Right lobe of liver (tissue), 6 donors: ENCODE measurements at regions not wholly inside any gene's neighbourhood (a gene's known extent, or its start where the extent isn't known, plus 50 kb on each side); places are given as distances from the start of the nearest gene placed in this dataset.

Source experiments
- ATAC-seq, 4 donors: fragments of 200-7000 bp; cut with Tn5 transposase; one replicate each; pipeline ENCODE4 v1.9.1; 2020; ENCODE audit warnings: mild to moderate bottlenecking in 4 of 4, moderate library complexity in 4 of 4
- DNase-seq, 3 donors: peaks; one replicate each; pipeline ENCODE4 v3.0.0-alpha.2; 2020
- H3K27ac ChIP-seq, 3 donors: fragments of 200-600 bp; one replicate each; pipeline ENCODE4 v1.8.0; 2022
- H3K27me3 ChIP-seq, 2 donors: fragments of 200-600 bp; one replicate each; pipeline ENCODE4 v1.8.0; 2022
- H3K36me3 ChIP-seq, 4 donors: fragments of 200-600 bp; sonication (generic) in 1 of 4; one replicate each; pipeline versions ENCODE4 v1.5.1 to v1.8.0; 2017 to 2022; ENCODE audit warnings: control low read depth in 1 of 4
- H3K4me1 ChIP-seq, 4 donors: fragments of 200-600 bp; sonication (generic) in 1 of 4; one replicate each; pipeline versions ENCODE4 v1.5.1 to v1.8.0; 2017 to 2022; ENCODE audit warnings: control low read depth in 1 of 4
- H3K4me3 ChIP-seq, 3 donors: fragments of 200-600 bp; one replicate each; pipeline ENCODE4 v1.8.0; 2022
- H3K9me3 ChIP-seq, 4 donors: fragments of 200-600 bp; sonication (generic) in 1 of 4; one replicate each; pipeline versions ENCODE4 v1.5.1 to v1.8.0; 2017 to 2022; ENCODE audit warnings: control low read depth in 1 of 4
- CTCF ChIP-seq, 4 donors: fragments of 200-600 bp in 3 of 4; fragments of 450-650 bp in 1 of 4; IDR thresholded peaks; one replicate each; pipeline versions ENCODE4 v1.5.1 to v1.8.0; 2016 to 2022; ENCODE audit warnings: antibody characterized with exemption in 4 of 4, mild to moderate bottlenecking in 2 of 4
- POLR2A ChIP-seq: fragments of 450-650 bp; IDR thresholded peaks from one replicate; pipeline ENCODE4 v1.6.1; 2017; ENCODE audit warnings: antibody characterized with exemption, mild to moderate bottlenecking
- WGBS: methylation state at CpG from one replicate; pipeline ENCODE4 v1.1.6; 2018; ENCODE audit warnings: low coverage, low lambda C conversion rate; ENCODE audit not compliant: insufficient coverage; ENCODE audit errors: missing lambda C conversion rate; 5-methylcytosine and 5-hydroxymethylcytosine counted together
- intact Hi-C, 2 donors: fragments of 100-400 bp; cut with DNase I; formaldehyde crosslinking; loops; one replicate each; pipeline versions ENCODE4 v1.11.2 to v1.14.1; 2022
- donor health status: DM: no; HTN: yes; CAD: no.
- donor health status: DM: no; HTN: no; CAD: no.
- donor health status: DM: no; HTN: no; CAD: no.
- donor health status: DM: no; HTN: yes; CAD: no.
- donor health status: DM: no; HTN: yes; CAD: no.

GRCh38 chr1:29969576-29969975 lies 733.3 kb downstream of the PTPRU start:
- H3K9me3 ChIP-seq: no peaks in the 10 kb centered on the region
- no peaks in the 10 kb centered on the region for H3K4me1 ChIP-seq
- intact Hi-C loops: no loop called here
- H3K27ac ChIP-seq: no peak overlapping the region
- H3K36me3 ChIP-seq: no peaks in the 10 kb centered on the region
- DNase-seq (peak in 1 of 3 donors; percentile 4), ATAC-seq (no peak)
- H3K27me3 ChIP-seq: no peaks in the 10 kb centered on the region
- H3K4me3 ChIP-seq: no peak overlapping the region
- 60% methylated on average over 1 of the region's 3 CpGs for WGBS
- TF ChIP-seq CTCF (IDR thresholded peaks at IDR 0.05): no peak

- ATAC-seq: no peak
- intact Hi-C loops: no loop called here
- WGBS: 52% methylated on average over 3 of the region's 4 CpGs
Observed at GRCh38 chr1:29967261-29967660, 730.9 kb downstream of the PTPRU start.

GRCh38 chr1:29966526-29967045 lies 730.3 kb downstream of the PTPRU start:
- ATAC-seq: no peak
- H3K9me3 ChIP-seq: no peaks in the 10 kb centered on the region
- no peak for TF ChIP-seq CTCF (IDR thresholded peaks at IDR 0.05)
- TF ChIP-seq POLR2A: no peak
- intact Hi-C loops: no loop called here
- H3K27me3 ChIP-seq: no peaks in the 10 kb centered on the region
- WGBS: 40% methylated on average over 1 of the region's 2 CpGs
- H3K4me1 ChIP-seq: no peaks in the 10 kb centered on the region
- H3K36me3 ChIP-seq: no peaks in the 10 kb centered on the region
- DNase-seq: peak in 1 of 3 donors; percentile 13
- H3K4me3 ChIP-seq: no peak overlapping the region
- H3K27ac ChIP-seq: no peak overlapping the region

More at GRCh38 chr1:29967261-29967660, 730.9 kb downstream of the PTPRU start:
- Histone ChIP-seq H3K27ac (no peak overlapping the region), H3K36me3 (no peaks in the 10 kb centered on the region), H3K4me3 (no peak overlapping the region), H3K9me3 (no peaks in the 10 kb centered on the region), H3K27me3 (no peaks in the 10 kb centered on the region), H3K4me1 (no peaks in the 10 kb centered on the region)
- TF ChIP-seq CTCF (IDR thresholded peaks at IDR 0.05) (no peak), POLR2A (no peak)
- peak in 1 of 3 donors; percentile 10 for DNase-seq

- DNase-seq: peak in 1 of 3 donors; percentile 34
- H3K27ac ChIP-seq: no peak overlapping the region
- TF ChIP-seq CTCF (IDR thresholded peaks at IDR 0.05) (no peak), POLR2A (no peak)
- H3K27me3 ChIP-seq: no peaks in the 10 kb centered on the region
- no peaks in the 10 kb centered on the region for H3K9me3 ChIP-seq
- intact Hi-C loops: no loop called here
- H3K36me3 ChIP-seq: no peaks in the 10 kb centered on the region
- no peak for ATAC-seq
- no peaks in the 10 kb centered on the region for H3K4me1 ChIP-seq
- no peak overlapping the region for H3K4me3 ChIP-seq
- 59% methylated on average over 9 of the region's 18 CpGs for WGBS
Observed at GRCh38 chr1:29964718-29965533, 728.6 kb downstream of the PTPRU start.
